Neural cell (in vitro differentiated cells): ENCODE measurements at regions not wholly inside any gene's neighbourhood (a gene's known extent, or its start where the extent isn't known, plus 50 kb on each side); places are given as distances from the start of the nearest gene placed in this dataset.

ENCODE experiments used
- H2AFZ ChIP-seq: fragments of 200-600, 300-800 bp; sonication (generic), shearing (Covaris generic); 2 replicates; pipeline ENCODE4 v1.6.0; 2014; ENCODE audit warnings: low read depth, mild to moderate bottlenecking, antibody characterized with exemption, low read length, moderate library complexity
- H3F3A ChIP-seq: fragments of 200-600 bp; shearing (Covaris generic); 2 replicates; pipeline ENCODE4 v1.6.1; 2016; ENCODE audit warnings: mild to moderate bottlenecking, moderate library complexity, mixed read lengths, antibody characterized with exemption, low read length; ENCODE audit not compliant: insufficient read depth, poor library complexity, severe bottlenecking
- H3K27ac ChIP-seq: fragments of 200-600, 300-800 bp; sonication (generic), shearing (Covaris generic); 2 replicates; pipeline ENCODE4 v1.5.1; 2014; ENCODE audit warnings: mild to moderate bottlenecking, low read length, moderate library complexity
- H3K27me3 ChIP-seq: fragments of 300-800, 200-600 bp; sonication (generic), shearing (Covaris generic); 2 replicates; pipeline ENCODE4 v1.6.0; 2014; ENCODE audit warnings: mild to moderate bottlenecking, low read depth, low read length, moderate library complexity; ENCODE audit not compliant: insufficient read depth
- H3K36me3 ChIP-seq: fragments of 300-800, 200-600 bp; sonication (generic), shearing (Covaris generic); 2 replicates; pipeline ENCODE4 v1.5.1; 2014; ENCODE audit warnings: mild to moderate bottlenecking, antibody characterized with exemption, low read length, moderate library complexity; ENCODE audit not compliant: insufficient read depth
- H3K4me2 ChIP-seq: fragments of 300-800, 200-600 bp; sonication (generic), shearing (Covaris generic); 2 replicates; pipeline ENCODE4 v1.6.0; 2014; ENCODE audit warnings: mild to moderate bottlenecking, low read length
- H3K4me3 ChIP-seq: fragments of 300-800, 200-600 bp; sonication (generic), shearing (Covaris generic); 2 replicates; pipeline ENCODE4 v1.5.1; 2014; ENCODE audit warnings: mild to moderate bottlenecking, low read length, moderate library complexity
- H3K79me2 ChIP-seq: fragments of 200-600 bp; shearing (Covaris generic); replicated peaks from 2 replicates; pipeline ENCODE4 v1.6.0; 2014; ENCODE audit warnings: mild to moderate bottlenecking, low read length, moderate library complexity; ENCODE audit not compliant: insufficient read depth
- H3K9ac ChIP-seq: fragments of 300-800, 200-600 bp; sonication (generic), shearing (Covaris generic); 2 replicates; pipeline ENCODE4 v1.6.1; 2016; ENCODE audit warnings: mild to moderate bottlenecking, low read length, mixed read lengths
- H3K9me2 ChIP-seq: fragments of 200-600 bp; shearing (Covaris generic); 2 replicates; pipeline ENCODE4 v1.6.1; 2016; ENCODE audit warnings: mild to moderate bottlenecking, low read length, mixed read lengths; ENCODE audit not compliant: insufficient read depth
- H3K9me3 ChIP-seq: fragments of 200-600, 300-800 bp; sonication (generic), shearing (Covaris generic); 2 replicates; pipeline ENCODE4 v1.6.1; 2016; ENCODE audit warnings: mild to moderate bottlenecking, mixed run types, low read length, moderate library complexity, mixed read lengths
- H4K20me1 ChIP-seq: fragments of 200-600 bp; shearing (Covaris generic); 2 replicates; pipeline ENCODE4 v1.6.1; 2016; ENCODE audit warnings: mild to moderate bottlenecking, mixed run types; ENCODE audit not compliant: insufficient read depth
- EP300 ChIP-seq: fragments of 450-650 bp; conservative IDR thresholded peaks from 2 replicates; pipeline ENCODE4 v1.6.1; 2014; ENCODE audit warnings: antibody characterized with exemption, mild to moderate bottlenecking, moderate library complexity; ENCODE audit not compliant: poor library complexity, severe bottlenecking
- EZH2 ChIP-seq: fragments of 200-600, 300-800 bp; shearing (Covaris generic), sonication (generic); IDR thresholded peaks from 2 replicates; pipeline ENCODE4 v1.6.1; 2014; ENCODE audit warnings: antibody characterized with exemption, low read length, borderline replicate concordance, mild to moderate bottlenecking; ENCODE audit not compliant: insufficient read depth, poor library complexity, severe bottlenecking
- MXI1 ChIP-seq: fragments of 450-650 bp; conservative IDR thresholded peaks from 2 replicates; pipeline ENCODE4 v1.6.1; 2014; ENCODE audit warnings: antibody characterized with exemption, mild to moderate bottlenecking; ENCODE audit not compliant: poor library complexity, severe bottlenecking
- POLR2AphosphoS5 ChIP-seq: IDR thresholded peaks from 2 replicates; pipeline ENCODE4 v1.6.1; 2012
- RAD21 ChIP-seq: fragments of 450-650 bp; conservative IDR thresholded peaks from 2 replicates; pipeline ENCODE4 v1.6.1; 2014; ENCODE audit warnings: antibody characterized with exemption, mild to moderate bottlenecking, moderate library complexity
- SMC3 ChIP-seq: fragments of 450-650 bp; conservative IDR thresholded peaks from 2 replicates; pipeline ENCODE4 v1.6.1; 2014; ENCODE audit warnings: antibody characterized with exemption, mild to moderate bottlenecking, moderate library complexity; ENCODE audit not compliant: poor library complexity
- TAF1 ChIP-seq: IDR thresholded peaks from 2 replicates; pipeline ENCODE4 v1.6.1; 2012; ENCODE audit warnings: low read depth
- TF ChIP-seq, protein P1 (sequence below): fragments of 450-650 bp; IDR thresholded peaks from 2 replicates; pipeline ENCODE4 v1.5.1; 2014; ENCODE audit warnings: antibody characterized with exemption, mild to moderate bottlenecking, moderate library complexity; ENCODE audit not compliant: poor library complexity, severe bottlenecking
- TF ChIP-seq, protein P2 (sequence below): IDR thresholded peaks from 2 replicates; pipeline ENCODE4 v1.6.1; 2012; ENCODE audit warnings: borderline replicate concordance

DNA sequence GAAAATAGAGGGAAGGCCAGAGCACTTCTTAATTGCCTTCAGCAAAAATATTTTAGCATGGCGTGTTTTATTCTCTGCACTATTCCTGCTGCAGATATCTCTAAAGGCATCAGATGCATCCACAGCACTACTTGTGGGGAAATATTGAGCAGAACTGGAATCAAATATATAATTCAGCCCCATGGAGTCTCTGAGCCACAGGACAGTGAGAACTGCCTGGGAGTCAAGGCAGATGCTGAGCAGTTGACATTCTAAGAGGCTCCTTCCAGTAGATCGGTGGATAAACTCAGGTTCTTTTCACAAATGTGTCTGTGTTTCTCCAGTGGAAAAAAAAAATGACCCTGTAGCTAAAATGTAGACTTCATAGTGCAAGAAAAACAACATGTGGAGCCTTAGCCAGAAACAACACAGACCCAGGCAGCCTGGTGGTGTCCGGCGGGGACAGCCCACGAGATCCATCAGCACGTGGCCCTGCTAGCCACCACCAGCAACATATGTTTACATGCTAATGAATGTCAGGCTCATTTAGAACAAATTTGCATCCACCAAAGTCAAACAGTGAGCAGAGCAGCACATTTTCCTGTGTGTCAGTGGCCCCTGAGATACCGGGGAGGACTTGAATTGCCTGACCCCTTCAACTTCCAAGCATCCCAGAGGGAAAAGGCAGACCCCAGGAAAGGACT lies 123.3 kb upstream of the PFKP start:
- no peaks in the 10 kb centered on the region for H4K20me1 ChIP-seq
- TF ChIP-seq, protein P1, sequence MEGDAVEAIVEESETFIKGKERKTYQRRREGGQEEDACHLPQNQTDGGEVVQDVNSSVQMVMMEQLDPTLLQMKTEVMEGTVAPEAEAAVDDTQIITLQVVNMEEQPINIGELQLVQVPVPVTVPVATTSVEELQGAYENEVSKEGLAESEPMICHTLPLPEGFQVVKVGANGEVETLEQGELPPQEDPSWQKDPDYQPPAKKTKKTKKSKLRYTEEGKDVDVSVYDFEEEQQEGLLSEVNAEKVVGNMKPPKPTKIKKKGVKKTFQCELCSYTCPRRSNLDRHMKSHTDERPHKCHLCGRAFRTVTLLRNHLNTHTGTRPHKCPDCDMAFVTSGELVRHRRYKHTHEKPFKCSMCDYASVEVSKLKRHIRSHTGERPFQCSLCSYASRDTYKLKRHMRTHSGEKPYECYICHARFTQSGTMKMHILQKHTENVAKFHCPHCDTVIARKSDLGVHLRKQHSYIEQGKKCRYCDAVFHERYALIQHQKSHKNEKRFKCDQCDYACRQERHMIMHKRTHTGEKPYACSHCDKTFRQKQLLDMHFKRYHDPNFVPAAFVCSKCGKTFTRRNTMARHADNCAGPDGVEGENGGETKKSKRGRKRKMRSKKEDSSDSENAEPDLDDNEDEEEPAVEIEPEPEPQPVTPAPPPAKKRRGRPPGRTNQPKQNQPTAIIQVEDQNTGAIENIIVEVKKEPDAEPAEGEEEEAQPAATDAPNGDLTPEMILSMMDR: no peak
- TF ChIP-seq RAD21: no peak
- H3K4me3 ChIP-seq: no peak overlapping the region
- no peak overlapping the region for H2AFZ ChIP-seq
- no peaks in the 10 kb centered on the region for H3F3A ChIP-seq
- no peaks in the 10 kb centered on the region for H3K9me2 ChIP-seq
- no peak overlapping the region for H3K9ac ChIP-seq
- H3K36me3 ChIP-seq: no peaks in the 10 kb centered on the region
- H3K79me2 ChIP-seq: no peaks in the 10 kb centered on the region
- H3K9me3 ChIP-seq: no peaks in the 10 kb centered on the region
- H3K4me2 ChIP-seq: no peak overlapping the region
- H3K27ac ChIP-seq: no peak overlapping the region
- H3K27me3 ChIP-seq: no peaks in the 10 kb centered on the region

DNA sequence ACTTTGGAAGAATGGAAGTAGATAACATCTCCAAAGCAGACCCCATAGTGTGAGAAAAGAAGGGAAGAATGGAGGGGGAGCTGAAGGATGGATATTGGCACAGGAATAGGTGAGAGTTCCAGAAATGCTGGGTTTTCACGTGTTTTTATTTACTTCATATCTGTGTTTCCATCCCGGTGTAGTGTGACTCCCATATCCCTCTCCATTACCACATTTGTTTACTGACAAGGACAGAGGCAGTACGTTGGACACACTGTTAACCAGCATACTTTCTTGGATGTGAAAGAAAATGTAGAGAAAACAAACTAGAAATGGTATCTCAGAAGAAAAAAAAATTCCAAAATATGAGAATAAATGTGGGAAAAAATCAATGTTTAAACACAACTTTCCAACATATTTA lies 124.4 kb upstream of the PFKP start:
- Histone ChIP-seq H3K9me2 (no peaks in the 10 kb centered on the region), H3F3A (no peaks in the 10 kb centered on the region), H3K79me2 (no peaks in the 10 kb centered on the region), H3K9me3 (no peaks in the 10 kb centered on the region), H4K20me1 (no peaks in the 10 kb centered on the region), H3K4me2 (no peak overlapping the region), H2AFZ (no peak overlapping the region), H3K4me3 (no peak overlapping the region), H3K27ac (no peak overlapping the region), H3K9ac (no peak overlapping the region), H3K36me3 (no peaks in the 10 kb centered on the region), H3K27me3 (no peaks in the 10 kb centered on the region)
- TF ChIP-seq, protein P2, sequence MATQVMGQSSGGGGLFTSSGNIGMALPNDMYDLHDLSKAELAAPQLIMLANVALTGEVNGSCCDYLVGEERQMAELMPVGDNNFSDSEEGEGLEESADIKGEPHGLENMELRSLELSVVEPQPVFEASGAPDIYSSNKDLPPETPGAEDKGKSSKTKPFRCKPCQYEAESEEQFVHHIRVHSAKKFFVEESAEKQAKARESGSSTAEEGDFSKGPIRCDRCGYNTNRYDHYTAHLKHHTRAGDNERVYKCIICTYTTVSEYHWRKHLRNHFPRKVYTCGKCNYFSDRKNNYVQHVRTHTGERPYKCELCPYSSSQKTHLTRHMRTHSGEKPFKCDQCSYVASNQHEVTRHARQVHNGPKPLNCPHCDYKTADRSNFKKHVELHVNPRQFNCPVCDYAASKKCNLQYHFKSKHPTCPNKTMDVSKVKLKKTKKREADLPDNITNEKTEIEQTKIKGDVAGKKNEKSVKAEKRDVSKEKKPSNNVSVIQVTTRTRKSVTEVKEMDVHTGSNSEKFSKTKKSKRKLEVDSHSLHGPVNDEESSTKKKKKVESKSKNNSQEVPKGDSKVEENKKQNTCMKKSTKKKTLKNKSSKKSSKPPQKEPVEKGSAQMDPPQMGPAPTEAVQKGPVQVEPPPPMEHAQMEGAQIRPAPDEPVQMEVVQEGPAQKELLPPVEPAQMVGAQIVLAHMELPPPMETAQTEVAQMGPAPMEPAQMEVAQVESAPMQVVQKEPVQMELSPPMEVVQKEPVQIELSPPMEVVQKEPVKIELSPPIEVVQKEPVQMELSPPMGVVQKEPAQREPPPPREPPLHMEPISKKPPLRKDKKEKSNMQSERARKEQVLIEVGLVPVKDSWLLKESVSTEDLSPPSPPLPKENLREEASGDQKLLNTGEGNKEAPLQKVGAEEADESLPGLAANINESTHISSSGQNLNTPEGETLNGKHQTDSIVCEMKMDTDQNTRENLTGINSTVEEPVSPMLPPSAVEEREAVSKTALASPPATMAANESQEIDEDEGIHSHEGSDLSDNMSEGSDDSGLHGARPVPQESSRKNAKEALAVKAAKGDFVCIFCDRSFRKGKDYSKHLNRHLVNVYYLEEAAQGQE: no peak
- TF ChIP-seq RAD21 (no peak), EP300 (no peak), POLR2AphosphoS5 (no peak), SMC3 (no peak), MXI1 (no peak), EZH2 (no peak), TAF1 (no peak)
- TF ChIP-seq, protein P1: no peak
